EL (cell line): ENCODE measurements at regions not wholly inside any gene's neighbourhood (a gene's known extent, or its start where the extent isn't known, plus 50 kb on each side); places are given as distances from the start of the nearest gene placed in this dataset.

Source experiments
- DNase-seq: peaks from one replicate; pipeline ENCODE4 v3.0.0-alpha.2; 2016

- DNase-seq = no peak
Observed at GRCh38 chr3:120544361-120544760, 51.8 kb upstream of the NDUFB4 start.

GRCh38 chr3:120536642-120537041 is 59.5 kb upstream of the NDUFB4 start:
- DNase-seq = no peak

- no peak for DNase-seq
Observed at GRCh38 chr3:120532969-120533368, 63.2 kb upstream of the NDUFB4 start.

- DNase-seq = no peak
Observed at GRCh38 chr3:120528163-120528562, 68.0 kb upstream of the NDUFB4 start.

GRCh38 chr3:120526011-120526870 is 69.9 kb upstream of the NDUFB4 start:
- DNase-seq = no peak

- peak; percentile 56 for DNase-seq
Observed at GRCh38 chr3:120524171-120524923, 71.8 kb upstream of the NDUFB4 start.

- no peak for DNase-seq
Observed at GRCh38 chr3:120516136-120516535, 65.3 kb upstream of the FSTL1 start.

- DNase-seq = no peak
Observed at GRCh38 chr3:120512655-120513054, 61.9 kb upstream of the FSTL1 start.

- DNase-seq = peak; percentile 75
Observed at GRCh38 chr3:120506828-120507774, 56.3 kb upstream of the FSTL1 start.

- DNase-seq = peak; percentile 32
Observed at GRCh38 chr3:120506076-120506827, 55.5 kb upstream of the FSTL1 start.

GRCh38 chr3:120503727-120504616 is 53.2 kb upstream of the FSTL1 start:
- DNase-seq = no peak

GRCh38 chr3:120502116-120502515 is 51.3 kb upstream of the FSTL1 start:
- DNase-seq = no peak
